ENCODE measurements at regions not wholly inside any gene's neighbourhood (a gene's known extent, or its start where the extent isn't known, plus 50 kb on each side); places are given as distances from the start of the nearest gene placed in this dataset.

DNA sequence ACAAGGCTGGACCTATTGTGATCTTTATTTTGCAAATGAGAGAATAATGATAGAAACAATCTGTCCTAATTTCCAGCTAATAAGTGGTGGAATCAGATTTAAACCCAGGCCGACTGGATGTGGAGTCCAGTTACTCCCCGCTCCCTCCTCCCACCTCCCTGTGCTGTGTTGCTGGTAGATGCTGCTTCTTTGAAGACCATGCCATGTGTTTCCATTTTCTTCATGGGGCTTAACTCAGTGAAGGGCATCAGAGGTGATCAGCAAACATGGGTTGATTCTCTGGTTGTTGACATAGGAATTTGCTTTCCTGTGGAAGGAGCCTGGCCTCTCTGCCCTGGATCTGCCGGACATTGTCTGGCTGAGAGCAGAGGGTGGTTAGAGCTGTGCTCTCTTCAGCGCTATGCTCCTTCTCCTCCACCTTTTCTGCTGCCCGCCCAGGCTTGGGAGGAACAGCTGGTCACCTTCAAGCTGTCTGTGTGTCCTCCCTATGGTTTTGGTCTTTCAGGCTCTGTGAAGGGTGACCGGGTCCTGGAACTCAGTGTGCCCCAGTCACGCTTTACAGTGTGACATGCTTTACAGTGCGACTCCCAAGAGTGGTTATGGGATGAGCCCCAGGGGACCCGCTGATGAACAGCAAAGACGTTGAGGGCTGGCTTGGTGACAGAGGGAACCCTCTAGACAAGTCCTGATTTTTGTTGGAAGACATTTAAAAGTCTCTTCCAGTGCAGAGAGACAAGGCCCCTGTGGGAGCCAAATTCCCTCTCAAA is 68.4 kb upstream of the RPS23 start:
- H3K36me3 ChIP-seq (ENCODE audit: control insufficient read depth in 1 of 2, insufficient read depth in 2 of 2, low read length in 2 of 2): no peaks in the 10 kb centered on the region
- H4K91ac ChIP-seq (ENCODE audit: low read depth, low read length): no peak overlapping the region
- WGBS (ENCODE audit: extremely low coverage, insufficient coverage, insufficient read length): no CpG with 5 or more reads among the region's 10 CpGs
- no peak overlapping the region for H3K4ac ChIP-seq (ENCODE audit: low read depth, low read length)
- H3K4me2 ChIP-seq (ENCODE audit: low read length): no peak overlapping the region
- H3K9ac ChIP-seq (ENCODE audit: low read length): no peak overlapping the region
- H3K4me3 ChIP-seq (ENCODE audit: low read depth, low read length): no peak overlapping the region
- no peaks in the 10 kb centered on the region for H3K9me3 ChIP-seq (ENCODE audit: insufficient read depth, low read depth, low read length)
- H3K4me1 ChIP-seq (ENCODE audit: control insufficient read depth in 1 of 2, insufficient read depth in 2 of 2, low read length in 2 of 2): no peaks in the 10 kb centered on the region
- H2BK12ac ChIP-seq (ENCODE audit: low read length): no peak overlapping the region
- H3K79me2 ChIP-seq (ENCODE audit: control insufficient read depth, insufficient read depth, low read length, poor library complexity): no peaks in the 10 kb centered on the region
- H4K12ac ChIP-seq (ENCODE audit: low read depth, low read length): no peak overlapping the region
- no peak for DNase-seq
- H4K8ac ChIP-seq (ENCODE audit: low read depth, low read length): no peak overlapping the region
- no peaks in the 10 kb centered on the region for H3K27me3 ChIP-seq (ENCODE audit: insufficient read depth, low read length)
- no peak overlapping the region for H3K27ac ChIP-seq (ENCODE audit: low read depth, low read length)
- H2BK120ac ChIP-seq (ENCODE audit: insufficient read depth, low read length, poor library complexity): no peak overlapping the region
- H2AFZ ChIP-seq (ENCODE audit: insufficient read depth, low read length, poor library complexity): no peak overlapping the region
- H3K79me1 ChIP-seq (ENCODE audit: low read length): no peaks in the 10 kb centered on the region
- H3K14ac ChIP-seq (ENCODE audit: low read length): no peak overlapping the region
- no peak overlapping the region for H3K23ac ChIP-seq (ENCODE audit: low read length)
- H3K18ac ChIP-seq (ENCODE audit: low read length): no peak overlapping the region
- no peak overlapping the region for H2AK5ac ChIP-seq (ENCODE audit: low read length)
- H2BK5ac ChIP-seq (ENCODE audit: low read depth, low read length, poor library complexity): no peak overlapping the region

DNA sequence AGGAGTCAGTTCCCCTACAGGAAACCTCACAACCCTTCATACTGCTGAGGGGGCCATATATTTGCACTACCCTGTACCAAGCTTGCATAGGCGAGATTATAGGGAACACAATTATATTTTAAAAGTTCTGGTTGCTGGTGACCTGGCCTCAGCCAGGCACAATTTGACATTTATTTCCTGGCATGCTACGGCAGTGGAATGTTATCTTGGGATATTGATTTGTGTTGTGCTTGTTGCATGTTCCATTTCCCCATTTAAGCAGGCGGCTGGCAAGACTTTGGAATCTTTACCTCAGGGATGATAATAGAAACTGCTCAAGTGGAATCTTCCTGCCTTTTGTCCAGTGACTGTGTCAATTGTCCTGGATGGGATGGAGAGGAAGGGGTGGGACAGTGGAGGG is 67.0 kb upstream of the RPS23 start:
- H3K36me3 ChIP-seq (ENCODE audit: control insufficient read depth in 1 of 2, insufficient read depth in 2 of 2, low read length in 2 of 2): no peaks in the 10 kb centered on the region
- no peak overlapping the region for H3K4ac ChIP-seq (ENCODE audit: low read depth, low read length)
- H3K79me1 ChIP-seq (ENCODE audit: low read length): no peaks in the 10 kb centered on the region
- H4K8ac ChIP-seq (ENCODE audit: low read depth, low read length): no peak overlapping the region
- H3K27ac ChIP-seq (ENCODE audit: low read depth, low read length): no peak overlapping the region
- no peak overlapping the region for H4K91ac ChIP-seq (ENCODE audit: low read depth, low read length)
- H3K9me3 ChIP-seq (ENCODE audit: insufficient read depth, low read depth, low read length): no peaks in the 10 kb centered on the region
- H3K14ac ChIP-seq (ENCODE audit: low read length): no peak overlapping the region
- no peak overlapping the region for H4K12ac ChIP-seq (ENCODE audit: low read depth, low read length)
- WGBS (ENCODE audit: extremely low coverage, insufficient coverage, insufficient read length): no CpG with 5 or more reads among the region's 3 CpGs
- H3K4me2 ChIP-seq (ENCODE audit: low read length): no peak overlapping the region
- H2BK12ac ChIP-seq (ENCODE audit: low read length): no peak overlapping the region
- H3K27me3 ChIP-seq (ENCODE audit: insufficient read depth, low read length): no peaks in the 10 kb centered on the region
- no peak overlapping the region for H2AFZ ChIP-seq (ENCODE audit: insufficient read depth, low read length, poor library complexity)
- H2BK120ac ChIP-seq (ENCODE audit: insufficient read depth, low read length, poor library complexity): no peak overlapping the region
- H3K18ac ChIP-seq (ENCODE audit: low read length): no peak overlapping the region
- no peak overlapping the region for H3K9ac ChIP-seq (ENCODE audit: low read length)
- no peaks in the 10 kb centered on the region for H3K79me2 ChIP-seq (ENCODE audit: control insufficient read depth, insufficient read depth, low read length, poor library complexity)
- no peak overlapping the region for H2AK5ac ChIP-seq (ENCODE audit: low read length)
- no peak overlapping the region for H3K23ac ChIP-seq (ENCODE audit: low read length)
- H2BK5ac ChIP-seq (ENCODE audit: low read depth, low read length, poor library complexity): no peak overlapping the region
- H3K4me3 ChIP-seq (ENCODE audit: low read depth, low read length): no peak overlapping the region
- no peak for DNase-seq
- H3K4me1 ChIP-seq (ENCODE audit: control insufficient read depth in 1 of 2, insufficient read depth in 2 of 2, low read length in 2 of 2): no peaks in the 10 kb centered on the region

DNA sequence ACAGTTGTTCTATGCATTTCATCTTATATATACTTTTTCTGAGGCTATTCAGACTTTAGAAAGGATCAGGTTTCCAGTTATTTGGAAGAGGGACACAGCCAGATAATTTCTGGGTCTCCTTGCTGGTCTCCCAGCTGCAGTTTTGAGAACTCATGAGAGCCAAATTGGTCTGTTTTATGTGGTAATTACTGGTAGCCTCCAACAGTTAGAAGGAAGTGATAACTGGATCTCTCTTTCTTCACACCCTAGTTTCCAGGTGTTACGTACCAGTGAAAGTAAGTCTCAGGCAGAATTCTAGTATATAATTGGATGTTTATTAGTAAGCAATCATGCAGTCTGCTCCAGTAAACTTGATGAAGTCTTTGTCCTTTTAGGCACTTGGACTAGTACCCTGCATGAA is 63.2 kb upstream of the RPS23 start:
- Histone ChIP-seq H2AFZ (ENCODE audit: insufficient read depth, low read length, poor library complexity) (no peak overlapping the region), H3K4me3 (ENCODE audit: low read depth, low read length) (no peak overlapping the region), H3K4ac (ENCODE audit: low read depth, low read length) (no peak overlapping the region), H3K27ac (ENCODE audit: low read depth, low read length) (no peak overlapping the region), H4K91ac (ENCODE audit: low read depth, low read length) (no peak overlapping the region), H3K18ac (ENCODE audit: low read length) (no peak overlapping the region), H3K4me1 (ENCODE audit: control insufficient read depth in 1 of 2, insufficient read depth in 2 of 2, low read length in 2 of 2) (no peaks in the 10 kb centered on the region), H3K4me2 (ENCODE audit: low read length) (no peak overlapping the region), H3K36me3 (ENCODE audit: control insufficient read depth in 1 of 2, insufficient read depth in 2 of 2, low read length in 2 of 2) (no peaks in the 10 kb centered on the region), H3K79me1 (ENCODE audit: low read length) (no peaks in the 10 kb centered on the region), H2BK120ac (ENCODE audit: insufficient read depth, low read length, poor library complexity) (no peak overlapping the region), H3K9ac (ENCODE audit: low read length) (no peak overlapping the region), H3K14ac (ENCODE audit: low read length) (no peak overlapping the region), H3K23ac (ENCODE audit: low read length) (no peak overlapping the region), H3K79me2 (ENCODE audit: control insufficient read depth, insufficient read depth, low read length, poor library complexity) (no peaks in the 10 kb centered on the region), H3K9me3 (ENCODE audit: insufficient read depth, low read depth, low read length) (no peaks in the 10 kb centered on the region), H3K27me3 (ENCODE audit: insufficient read depth, low read length) (no peaks in the 10 kb centered on the region), H4K12ac (ENCODE audit: low read depth, low read length) (no peak overlapping the region), H2BK5ac (ENCODE audit: low read depth, low read length, poor library complexity) (no peak overlapping the region), H4K8ac (ENCODE audit: low read depth, low read length) (no peak overlapping the region), H2BK12ac (ENCODE audit: low read length) (no peak overlapping the region), H2AK5ac (ENCODE audit: low read length) (no peak overlapping the region)
- WGBS (ENCODE audit: extremely low coverage, insufficient coverage, insufficient read length): no CpG with 5 or more reads among the region's 1 CpG
- no peak for DNase-seq

DNA sequence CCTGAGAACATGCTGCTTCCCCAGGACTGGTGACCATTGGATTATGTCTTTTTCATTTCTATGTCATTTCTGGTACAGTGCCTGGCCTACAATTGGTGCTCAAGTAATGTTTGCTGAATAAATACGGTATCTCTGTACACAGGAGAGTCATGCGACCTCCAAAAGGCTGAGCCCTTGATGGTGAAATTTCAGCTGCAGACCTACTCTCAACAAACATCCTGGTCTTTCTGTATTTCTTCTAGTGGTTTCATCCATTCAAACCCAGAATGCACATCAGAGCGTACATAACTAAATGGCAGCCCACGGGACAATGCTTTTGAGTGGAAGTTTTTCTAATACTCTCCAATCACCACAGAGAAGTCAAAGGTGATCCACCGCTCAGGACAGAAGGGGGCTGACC is 62.6 kb upstream of the RPS23 start:
- no peak overlapping the region for H2BK5ac ChIP-seq (ENCODE audit: low read depth, low read length, poor library complexity)
- no peak overlapping the region for H4K12ac ChIP-seq (ENCODE audit: low read depth, low read length)
- H3K4me1 ChIP-seq (ENCODE audit: control insufficient read depth in 1 of 2, insufficient read depth in 2 of 2, low read length in 2 of 2): peaks cover 0 to under 1% of the 10 kb centered on the region in 2 experiments
- H2AK5ac ChIP-seq (ENCODE audit: low read length): no peak overlapping the region
- H3K79me1 ChIP-seq (ENCODE audit: low read length): peaks cover under 1% of the 10 kb centered on the region
- no CpG with 5 or more reads among the region's 5 CpGs for WGBS (ENCODE audit: extremely low coverage, insufficient coverage, insufficient read length)
- no peaks in the 10 kb centered on the region for H3K9me3 ChIP-seq (ENCODE audit: insufficient read depth, low read depth, low read length)
- no peak for DNase-seq
- H2AFZ ChIP-seq (ENCODE audit: insufficient read depth, low read length, poor library complexity): no peak overlapping the region
- H3K23ac ChIP-seq (ENCODE audit: low read length): no peak overlapping the region
- H3K79me2 ChIP-seq (ENCODE audit: control insufficient read depth, insufficient read depth, low read length, poor library complexity): no peaks in the 10 kb centered on the region
- H3K36me3 ChIP-seq (ENCODE audit: control insufficient read depth in 1 of 2, insufficient read depth in 2 of 2, low read length in 2 of 2): no peaks in the 10 kb centered on the region
- H3K4me2 ChIP-seq (ENCODE audit: low read length): no peak overlapping the region
- H4K91ac ChIP-seq (ENCODE audit: low read depth, low read length): no peak overlapping the region
- no peak overlapping the region for H2BK12ac ChIP-seq (ENCODE audit: low read length)
- H3K27ac ChIP-seq (ENCODE audit: low read depth, low read length): no peak overlapping the region
- no peak overlapping the region for H3K9ac ChIP-seq (ENCODE audit: low read length)
- no peak overlapping the region for H2BK120ac ChIP-seq (ENCODE audit: insufficient read depth, low read length, poor library complexity)
- H3K27me3 ChIP-seq (ENCODE audit: insufficient read depth, low read length): no peaks in the 10 kb centered on the region
- no peak overlapping the region for H3K18ac ChIP-seq (ENCODE audit: low read length)
- H3K14ac ChIP-seq (ENCODE audit: low read length): no peak overlapping the region
- H3K4ac ChIP-seq (ENCODE audit: low read depth, low read length): no peak overlapping the region
- H3K4me3 ChIP-seq (ENCODE audit: low read depth, low read length): no peak overlapping the region
- no peak overlapping the region for H4K8ac ChIP-seq (ENCODE audit: low read depth, low read length)

Measured in trophoblast cell (in vitro differentiated cells and primary cell).